KMS-11 (cell line): ENCODE measurements at regions not wholly inside any gene's neighbourhood (a gene's known extent, or its start where the extent isn't known, plus 50 kb on each side); places are given as distances from the start of the nearest gene placed in this dataset.

ENCODE experiments used
- H2AFZ ChIP-seq: fragments of 200-600 bp; sonication (generic); 2 replicates; pipeline ENCODE4 v1.6.1; 2016; ENCODE audit warnings: antibody characterized with exemption, mixed run types, low read depth
- H3K27ac ChIP-seq: fragments of 200-600 bp; sonication (generic); 2 replicates; pipeline ENCODE4 v1.6.1; 2016; ENCODE audit warnings: mild to moderate bottlenecking, mixed run types
- H3K27me3 ChIP-seq: fragments of 200-600 bp; sonication (generic); 2 replicates; pipeline ENCODE4 v1.6.1; 2017; ENCODE audit warnings: mild to moderate bottlenecking, low read depth, mixed run types, moderate library complexity; ENCODE audit not compliant: insufficient read depth
- H3K36me3 ChIP-seq: fragments of 200-600 bp; sonication (generic); 2 replicates; pipeline ENCODE4 v1.6.1; 2017; ENCODE audit warnings: mild to moderate bottlenecking, mixed run types; ENCODE audit not compliant: insufficient read depth
- H3K4me1 ChIP-seq: fragments of 200-600 bp; sonication (generic); 2 replicates; pipeline ENCODE4 v1.6.1; 2016; ENCODE audit warnings: mild to moderate bottlenecking, low read depth, mixed run types; ENCODE audit not compliant: poor library complexity, severe bottlenecking
- H3K4me2 ChIP-seq: fragments of 200-600 bp; sonication (generic); 2 replicates; pipeline ENCODE4 v1.7.0; 2016; ENCODE audit warnings: mild to moderate bottlenecking, mixed run types
- H3K4me3 ChIP-seq: fragments of 200-600 bp; sonication (generic); IDR thresholded peaks from 2 replicates; pipeline ENCODE4 v1.6.1; 2017; ENCODE audit warnings: low read depth, low read length, mixed read lengths; ENCODE audit not compliant: insufficient read depth
- H3K79me2 ChIP-seq: fragments of 200-600 bp; sonication (generic); 2 replicates; pipeline ENCODE4 v1.6.1; 2016; ENCODE audit warnings: low read depth, mixed run types; ENCODE audit not compliant: insufficient read depth
- H3K9ac ChIP-seq: fragments of 200-600 bp; sonication (generic); 2 replicates; pipeline ENCODE4 v1.6.1; 2016; ENCODE audit warnings: mild to moderate bottlenecking, mixed run types
- H4K20me1 ChIP-seq: fragments of 200-600 bp; sonication (generic); 2 replicates; pipeline ENCODE4 v1.6.1; 2016; ENCODE audit warnings: mild to moderate bottlenecking, mixed run types; ENCODE audit not compliant: insufficient read depth
- CTCF ChIP-seq: fragments of 200-600 bp; sonication (generic); conservative IDR thresholded peaks from 2 replicates; pipeline ENCODE4 v1.6.1; 2017; ENCODE audit warnings: low read depth, mild to moderate bottlenecking, antibody characterized with exemption, low read length, moderate library complexity, mixed read lengths

GRCh38 chr1:56169856-56170255, 409.5 kb downstream of the PLPP3 start:
- H4K20me1 ChIP-seq = no peaks in the 10 kb centered on the region
- no peak overlapping the region for H3K27ac ChIP-seq
- no peaks in the 10 kb centered on the region for H3K36me3 ChIP-seq
- no peak for TF ChIP-seq CTCF
- no peak overlapping the region for H3K9ac ChIP-seq
- H3K4me1 ChIP-seq = no peaks in the 10 kb centered on the region
- no peak overlapping the region for H2AFZ ChIP-seq
- H3K4me2 ChIP-seq = no peak overlapping the region
- H3K79me2 ChIP-seq = no peaks in the 10 kb centered on the region
- H3K27me3 ChIP-seq = no peaks in the 10 kb centered on the region
- no peak overlapping the region for H3K4me3 ChIP-seq

- no peaks in the 10 kb centered on the region for H4K20me1 ChIP-seq
- no peak overlapping the region for H3K27ac ChIP-seq
- H3K27me3 ChIP-seq = no peaks in the 10 kb centered on the region
- H3K36me3 ChIP-seq = no peaks in the 10 kb centered on the region
- no peak overlapping the region for H2AFZ ChIP-seq
- no peak overlapping the region for H3K4me2 ChIP-seq
- H3K4me3 ChIP-seq = no peak overlapping the region
- no peak overlapping the region for H3K9ac ChIP-seq
- no peaks in the 10 kb centered on the region for H3K4me1 ChIP-seq
- no peak for TF ChIP-seq CTCF
- H3K79me2 ChIP-seq = no peaks in the 10 kb centered on the region
These were observed 411.2 kb downstream of the PLPP3 start for GRCh38 chr1:56168176-56168575.

- H3K4me3 ChIP-seq = no peak overlapping the region
- H3K27me3 ChIP-seq = no peaks in the 10 kb centered on the region
- H3K27ac ChIP-seq = no peak overlapping the region
- no peak overlapping the region for H3K9ac ChIP-seq
- H3K36me3 ChIP-seq = no peaks in the 10 kb centered on the region
- TF ChIP-seq CTCF = no peak
- no peaks in the 10 kb centered on the region for H4K20me1 ChIP-seq
- H3K4me1 ChIP-seq = no peaks in the 10 kb centered on the region
- H3K79me2 ChIP-seq = no peaks in the 10 kb centered on the region
- no peak overlapping the region for H3K4me2 ChIP-seq
- no peak overlapping the region for H2AFZ ChIP-seq
These were observed 411.8 kb downstream of the PLPP3 start for GRCh38 chr1:56167596-56167995.

GRCh38 chr1:56160773-56161315, 418.5 kb downstream of the PLPP3 start:
- H3K27me3 ChIP-seq = no peaks in the 10 kb centered on the region
- H3K9ac ChIP-seq = no peak overlapping the region
- no peak for TF ChIP-seq CTCF
- H3K79me2 ChIP-seq = no peaks in the 10 kb centered on the region
- H2AFZ ChIP-seq = no peak overlapping the region
- H3K4me3 ChIP-seq = no peak overlapping the region
- H3K4me2 ChIP-seq = no peak overlapping the region
- no peaks in the 10 kb centered on the region for H4K20me1 ChIP-seq
- no peaks in the 10 kb centered on the region for H3K4me1 ChIP-seq
- H3K27ac ChIP-seq = no peak overlapping the region
- H3K36me3 ChIP-seq = no peaks in the 10 kb centered on the region
